HG02642 (cell line): ENCODE measurements at regions not wholly inside any gene's neighbourhood (a gene's known extent, or its start where the extent isn't known, plus 50 kb on each side); places are given as distances from the start of the nearest gene placed in this dataset.
"Not testable (repeated sequence)": the region's sequence is repeated elsewhere in the genome, so short reads cannot be mapped to it uniquely, and the experiment has no call there.

Experiments
- ATAC-seq: cut with Tn5 transposase; IDR thresholded peaks from one replicate; pipeline ENCODE4 v1.9.1; 2021; ENCODE audit warnings: mild to moderate bottlenecking; ENCODE audit not compliant: unreplicated experiment, poor library complexity

DNA sequence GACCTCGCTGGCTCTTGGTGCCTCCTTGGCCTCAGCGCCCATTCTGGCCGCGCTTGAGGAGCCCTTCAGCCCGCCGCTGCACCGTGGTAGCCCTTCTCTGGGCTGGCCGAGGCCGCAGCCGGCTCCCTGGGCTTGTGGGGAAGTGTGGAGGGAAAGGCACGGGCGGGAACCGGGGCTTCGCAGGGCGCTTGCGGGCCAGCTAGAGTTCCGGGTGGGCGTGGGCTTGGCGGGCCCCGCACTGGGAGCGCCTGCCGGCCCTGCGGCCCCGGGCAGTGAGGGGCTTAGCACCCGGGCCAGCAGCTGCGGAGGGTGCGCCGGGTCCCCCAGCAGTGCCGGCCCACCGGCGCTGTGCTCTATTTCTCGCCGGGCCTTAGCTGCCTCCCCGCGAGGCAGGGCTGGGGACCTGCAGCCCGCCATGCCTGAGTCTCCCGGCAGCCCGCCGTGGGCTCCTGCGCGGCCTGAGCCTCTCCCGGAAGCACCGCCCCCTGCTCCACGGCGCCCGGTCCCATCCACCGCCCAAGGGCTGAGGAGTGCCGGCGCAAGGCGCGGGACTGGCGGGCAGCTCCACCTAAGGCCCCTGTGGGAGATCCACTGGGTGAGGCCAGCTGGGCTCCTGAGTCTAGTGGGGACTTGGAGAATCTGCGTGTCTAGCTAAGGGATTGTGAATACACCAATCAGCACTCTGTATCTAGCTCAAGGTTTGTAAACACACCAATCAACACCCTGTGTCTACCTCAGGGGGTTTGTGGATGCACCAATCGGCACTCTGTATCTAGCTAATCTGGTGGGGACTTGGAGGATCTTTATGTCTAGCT lies 141.1 kb downstream of the SLCO4C1 start:
- ATAC-seq = peak; percentile 77

DNA sequence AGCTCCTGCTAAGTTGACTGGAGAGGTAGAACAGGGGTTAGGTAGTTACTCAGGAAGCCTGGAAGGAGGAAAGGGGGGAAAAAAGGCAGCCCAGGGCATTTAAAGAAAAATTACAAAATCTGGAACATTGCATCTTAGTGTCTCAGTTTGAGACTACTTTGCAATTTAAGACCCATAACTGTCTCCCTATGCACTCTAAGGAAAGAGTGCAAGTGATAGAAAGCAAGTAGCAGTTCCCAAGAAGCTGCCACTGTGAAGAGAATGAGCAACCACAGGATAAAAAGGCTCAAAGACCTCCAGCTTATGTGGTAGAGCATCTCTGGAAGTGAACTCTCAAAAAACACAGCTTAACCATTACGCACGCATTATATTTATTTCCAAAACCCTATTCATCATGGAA lies 141.8 kb downstream of the SLCO4C1 start:
- ATAC-seq = no peak

DNA sequence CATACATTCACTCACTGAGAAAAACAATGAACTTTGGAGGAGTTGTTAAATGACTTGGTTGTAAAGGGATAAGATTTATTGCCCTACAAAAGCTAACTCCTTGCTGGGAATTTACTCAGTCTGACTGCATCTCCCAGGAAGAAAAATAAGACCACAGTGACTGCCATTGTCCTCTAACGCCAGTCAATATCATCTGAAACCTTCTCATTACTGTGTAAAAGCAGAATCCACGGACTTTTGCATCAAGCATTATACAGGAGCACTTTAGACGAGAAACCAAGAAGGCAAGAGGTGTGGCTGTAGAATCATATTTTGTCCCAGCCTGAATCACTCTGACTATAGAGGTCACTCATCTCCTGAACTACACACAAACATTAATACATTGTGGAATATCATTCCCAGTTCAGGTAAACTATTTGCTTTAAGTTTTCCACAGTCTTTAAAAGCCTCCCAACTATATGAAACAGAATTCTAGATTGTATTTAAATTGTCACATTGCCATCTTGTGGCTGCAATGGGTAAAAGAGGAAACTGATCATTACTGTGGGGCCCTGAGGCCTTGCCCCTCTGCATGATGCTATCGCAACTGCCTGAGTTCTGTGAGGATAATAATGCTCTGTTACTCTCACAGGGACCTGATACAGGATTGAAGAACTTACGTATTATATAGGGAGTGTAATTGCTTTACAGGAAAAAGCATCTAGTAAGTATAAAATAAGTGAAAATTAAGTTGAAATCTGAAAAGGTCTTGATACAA lies 142.9 kb downstream of the SLCO4C1 start:
- peak; percentile 68 for ATAC-seq

DNA sequence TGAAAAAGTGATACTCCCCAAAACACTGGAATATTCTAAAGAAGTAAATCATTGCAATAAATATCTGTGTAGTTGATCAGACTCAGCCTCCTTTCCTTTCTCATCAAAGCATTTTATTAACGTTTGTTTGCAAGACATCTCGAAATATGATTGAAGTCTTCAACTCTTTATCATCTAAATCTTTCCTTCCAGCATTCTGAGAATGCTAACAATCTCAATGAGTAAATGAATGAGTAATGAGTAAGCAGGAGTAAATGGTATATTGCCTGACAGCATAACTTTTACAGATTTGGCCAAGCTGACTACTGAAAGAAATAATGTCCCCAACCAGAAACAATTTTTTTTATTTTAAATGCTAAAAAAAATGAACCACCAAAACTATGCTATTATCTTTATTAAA lies 157.1 kb downstream of the SLCO4C1 start:
- ATAC-seq = no peak

DNA sequence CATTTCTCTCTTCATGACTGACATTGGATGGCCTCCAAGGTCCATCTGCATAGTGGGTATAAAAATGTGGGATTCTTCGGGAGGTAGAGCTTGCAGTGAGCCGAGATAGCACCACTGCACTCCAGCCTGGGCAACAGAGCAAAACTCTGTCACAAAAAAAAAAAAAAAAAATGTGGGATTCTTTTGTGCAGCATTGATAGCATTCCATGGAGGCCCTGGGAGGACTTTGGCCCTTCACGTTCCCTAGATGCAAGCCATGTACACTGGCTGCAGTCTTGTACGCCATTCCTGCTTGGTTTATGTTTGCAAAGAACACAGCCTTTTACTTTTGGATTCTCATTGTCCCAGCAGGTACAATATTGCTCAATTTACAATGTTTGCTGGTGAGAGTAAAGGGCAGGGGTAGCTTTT lies 157.8 kb downstream of the SLCO4C1 start:
- ATAC-seq = no peak

DNA sequence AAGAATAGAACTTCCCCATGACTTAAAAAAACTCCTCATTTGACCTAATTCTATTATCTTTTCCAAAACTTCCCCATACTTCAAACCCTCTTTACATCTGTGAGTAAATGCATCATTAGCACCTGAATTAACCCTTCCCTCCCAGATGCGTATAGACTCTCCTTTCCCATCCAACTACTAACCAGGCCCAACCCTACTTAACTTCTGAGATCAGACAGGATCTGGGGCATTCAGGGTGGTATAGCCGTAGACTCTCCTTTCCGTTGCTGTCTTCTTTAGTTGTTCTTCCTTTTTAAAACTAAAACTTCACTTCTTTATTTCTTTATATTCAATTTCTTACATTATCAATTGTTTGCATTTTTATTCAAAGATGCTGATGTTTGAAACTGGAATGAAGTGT lies 165.2 kb downstream of the SLCO4C1 start:
- ATAC-seq = no peak

DNA sequence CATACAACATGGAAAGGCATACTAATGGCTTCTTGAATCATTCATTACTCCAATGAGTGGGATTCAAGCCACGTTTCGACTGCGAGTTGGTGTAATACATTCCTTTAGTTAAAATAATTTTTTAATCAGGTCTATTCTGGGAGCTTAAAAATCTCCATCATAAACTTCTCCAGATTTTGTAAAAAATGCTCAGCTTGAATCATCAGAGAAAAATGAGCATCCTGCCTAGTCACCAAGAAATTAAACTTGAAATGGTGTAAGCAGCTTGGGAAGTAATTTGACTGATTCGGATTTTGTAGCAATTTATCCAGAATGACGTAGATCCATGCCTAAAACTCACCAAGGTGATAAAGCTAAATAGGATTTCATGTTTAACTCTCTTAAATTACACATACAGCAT lies 165.7 kb downstream of the SLCO4C1 start:
- ATAC-seq = no peak

DNA sequence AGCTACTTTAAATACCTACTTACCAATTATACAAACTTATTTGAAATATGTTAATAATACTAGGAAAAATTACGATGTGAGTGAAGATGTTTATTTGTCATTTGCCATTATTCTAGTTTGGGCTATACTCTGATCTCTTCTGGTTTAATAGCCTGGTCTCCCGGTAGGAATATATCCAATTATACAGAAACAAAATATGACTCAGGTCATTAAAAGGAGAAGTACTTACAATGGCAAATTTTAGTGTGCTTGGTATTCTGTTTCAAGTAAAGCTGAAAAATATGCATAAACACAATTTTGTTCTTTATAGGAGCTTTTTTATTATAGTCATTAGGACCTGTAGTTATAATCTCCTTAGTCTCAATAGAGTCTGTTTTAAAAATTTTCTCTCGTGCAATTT lies 176.8 kb downstream of the SLCO4C1 start:
- no peak for ATAC-seq

DNA sequence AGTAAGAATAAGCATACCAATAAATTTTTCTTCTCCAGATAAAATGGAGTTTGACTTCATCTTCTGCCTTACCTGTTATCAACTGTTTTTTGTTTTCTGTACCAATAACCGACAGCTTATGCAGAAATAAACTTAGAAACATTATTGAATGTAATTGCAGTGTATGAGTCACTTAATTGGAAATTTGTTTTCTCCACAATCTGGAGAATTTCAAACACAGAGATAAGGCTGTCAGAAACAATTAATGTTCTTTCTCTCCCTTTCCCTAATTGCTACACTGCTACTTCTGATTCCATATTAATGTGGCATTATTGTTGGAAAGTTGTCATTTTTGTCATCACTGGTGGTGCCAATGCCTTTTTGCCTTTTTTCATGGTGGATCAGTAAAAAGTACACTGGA lies 180.3 kb downstream of the SLCO4C1 start:
- ATAC-seq = no peak

DNA sequence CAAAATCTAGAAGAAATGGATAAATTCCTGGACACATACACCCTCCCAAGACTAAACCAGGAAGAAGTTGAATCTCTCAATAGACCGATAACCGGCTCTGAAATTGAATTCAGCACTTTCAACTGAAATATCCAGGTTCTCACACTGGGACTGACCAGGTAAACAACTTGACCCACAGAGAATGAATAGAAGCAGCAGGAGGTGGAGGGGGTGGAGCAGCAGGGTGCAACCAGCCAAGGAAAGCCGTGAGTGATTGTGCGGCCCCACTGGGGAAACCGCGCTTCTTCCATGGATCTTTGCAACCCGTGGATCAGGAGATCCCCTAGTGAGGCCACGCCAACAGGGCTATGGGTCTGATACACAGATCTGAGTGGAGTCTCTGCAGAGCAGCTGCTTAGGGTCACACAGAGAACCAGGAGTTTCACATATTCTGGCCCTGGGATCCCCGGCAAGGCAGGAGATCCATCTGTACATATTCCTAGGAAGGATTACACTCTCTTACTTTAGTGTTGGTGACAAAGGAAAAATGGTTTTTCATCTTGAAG lies 181.5 kb downstream of the SLCO4C1 start:
- no peak for ATAC-seq

DNA sequence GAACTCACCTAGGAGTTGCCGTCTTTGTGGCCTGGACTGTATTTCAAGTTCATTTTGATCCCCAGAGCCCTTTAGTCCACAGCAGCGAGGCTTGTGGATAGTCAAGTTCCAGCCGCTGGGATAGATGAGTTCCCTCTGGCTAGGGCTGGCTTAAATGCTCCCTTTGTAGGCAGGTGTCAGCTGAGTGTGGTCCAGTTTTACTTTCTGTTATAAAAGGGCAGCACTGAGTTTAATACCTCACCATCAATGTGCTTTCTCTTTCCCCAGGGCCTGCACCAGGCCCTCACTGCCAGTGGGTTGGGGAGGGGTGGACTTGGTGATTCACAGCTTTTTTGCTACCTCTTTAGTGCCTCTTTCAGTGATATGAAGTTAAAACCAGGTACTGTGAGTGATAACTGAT lies 188.2 kb downstream of the SLCO4C1 start:
- ATAC-seq = no peak

DNA sequence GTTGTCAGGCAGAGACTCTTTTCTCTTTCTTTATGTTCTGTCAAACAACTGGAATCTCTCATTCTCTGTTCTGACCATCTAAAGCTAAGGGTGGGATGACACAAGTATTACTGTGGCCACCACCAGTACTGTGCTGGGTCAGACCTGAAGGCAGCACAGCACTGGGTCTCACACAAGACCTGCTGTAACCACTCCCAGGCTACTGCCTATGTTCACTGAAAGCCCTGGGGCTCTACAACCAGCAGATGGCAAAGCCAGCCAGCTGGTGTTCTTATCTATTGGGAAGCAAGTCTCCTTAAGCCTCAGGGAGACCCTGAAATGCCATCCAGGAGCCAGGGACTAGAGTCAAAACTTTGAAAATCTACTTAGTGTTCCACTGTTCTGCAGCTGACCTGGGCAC lies 189.5 kb downstream of the SLCO4C1 start:
- no peak for ATAC-seq

DNA sequence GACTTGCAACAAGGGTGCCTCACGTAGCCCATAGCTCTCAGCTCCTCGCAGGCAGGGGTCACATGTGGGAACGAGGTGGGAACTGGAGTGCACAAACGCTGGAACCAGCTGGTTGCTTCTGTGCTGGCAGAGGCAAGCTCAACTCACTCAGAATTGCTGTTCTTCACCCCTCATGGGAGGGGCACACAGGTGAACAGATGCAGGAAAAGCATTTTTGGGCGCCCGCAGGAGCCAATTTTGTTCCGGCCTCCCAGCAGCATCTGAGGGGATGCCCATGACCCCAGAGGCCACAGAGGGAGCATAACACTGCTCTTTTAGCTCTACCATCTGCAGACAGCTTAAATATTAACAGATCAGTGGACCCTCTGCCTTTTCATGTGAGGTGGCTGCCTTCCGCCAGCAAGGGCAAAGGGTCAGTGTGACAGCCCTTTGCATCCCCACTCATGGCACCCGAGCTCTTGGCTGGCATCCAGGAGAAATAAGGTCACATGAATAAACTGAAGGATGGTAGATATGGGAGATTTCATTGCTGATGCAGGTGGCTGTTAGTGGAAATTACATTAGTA lies 196.2 kb downstream of the SLCO4C1 start:
- no peak for ATAC-seq

DNA sequence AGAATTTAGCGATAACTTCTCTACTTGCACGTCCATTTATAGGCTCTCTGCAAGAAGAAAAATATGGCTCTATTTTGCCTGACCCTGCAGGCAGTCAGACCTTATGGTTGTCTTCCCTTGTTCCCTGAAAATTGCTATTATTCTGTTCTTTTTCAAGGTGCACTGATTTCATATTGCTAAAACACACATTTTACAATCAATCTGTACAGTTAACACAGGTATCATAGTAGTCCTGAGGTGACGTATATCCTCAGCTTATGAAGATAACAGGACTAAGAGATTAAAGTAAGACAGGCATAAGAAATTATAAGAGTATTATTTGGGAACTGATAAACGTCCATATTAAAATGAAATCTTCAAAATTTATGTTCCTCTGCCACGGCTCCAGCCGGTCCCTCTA lies 197.0 kb downstream of the SLCO4C1 start:
- not testable (repeated sequence) for ATAC-seq

DNA sequence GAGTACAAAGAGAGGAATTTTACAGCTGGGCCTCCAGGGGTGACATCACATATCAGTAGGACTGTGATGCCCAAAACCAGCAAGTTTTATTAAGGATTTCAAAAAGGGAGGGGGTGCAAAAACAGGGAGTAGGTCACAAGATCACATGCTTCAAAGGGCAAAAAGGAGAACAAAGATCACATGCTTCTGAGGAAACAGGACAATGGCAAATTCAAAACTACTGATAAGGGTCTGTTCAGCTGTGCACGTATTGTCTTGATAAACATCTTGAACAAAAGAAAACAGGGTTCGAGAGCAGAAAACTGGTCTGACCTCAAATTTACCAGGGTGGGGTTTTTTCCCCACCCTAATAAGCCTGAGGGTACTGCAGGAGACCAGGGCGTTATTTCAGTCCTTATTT lies 197.5 kb downstream of the SLCO4C1 start:
- not testable (repeated sequence) for ATAC-seq

DNA sequence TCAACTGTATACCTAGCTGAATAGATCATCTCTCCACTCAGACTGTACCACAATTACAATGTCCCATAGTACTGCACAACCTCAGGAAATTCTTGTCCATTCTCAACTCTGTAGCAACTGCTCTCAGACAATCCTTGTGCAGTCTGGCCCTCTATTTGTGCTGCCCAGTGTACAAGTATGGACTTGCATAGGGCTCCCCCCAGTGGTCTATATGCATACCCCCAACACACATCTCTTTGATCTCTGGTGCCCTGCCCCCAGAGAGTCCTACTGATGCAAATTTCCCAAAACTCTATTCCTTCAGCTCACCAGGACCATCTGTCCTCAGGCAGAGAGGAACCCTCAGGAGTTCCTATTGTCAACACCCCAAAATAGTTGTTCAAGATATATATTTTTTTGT lies 205.3 kb downstream of the SLCO4C1 start:
- ATAC-seq = peak; percentile 78

DNA sequence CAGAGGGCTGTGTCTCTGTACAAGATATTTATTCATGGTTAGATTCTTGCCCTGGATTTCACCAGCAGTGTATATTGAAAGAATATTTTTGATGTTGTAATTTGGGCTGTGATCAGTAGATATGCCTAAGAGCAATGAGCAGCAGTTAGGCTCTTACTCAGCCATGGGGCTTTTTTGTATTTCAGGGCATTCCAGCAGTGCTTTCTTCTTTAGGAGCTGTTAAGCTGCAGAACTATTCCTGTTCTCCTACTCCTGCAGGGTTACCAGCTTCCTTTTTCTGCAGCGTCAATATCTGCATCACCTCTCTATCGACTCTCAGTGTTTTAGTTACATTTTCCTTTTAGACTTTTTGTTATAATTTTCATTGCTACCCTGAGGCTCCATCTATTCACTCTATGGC lies 206.2 kb downstream of the SLCO4C1 start:
- no peak for ATAC-seq

DNA sequence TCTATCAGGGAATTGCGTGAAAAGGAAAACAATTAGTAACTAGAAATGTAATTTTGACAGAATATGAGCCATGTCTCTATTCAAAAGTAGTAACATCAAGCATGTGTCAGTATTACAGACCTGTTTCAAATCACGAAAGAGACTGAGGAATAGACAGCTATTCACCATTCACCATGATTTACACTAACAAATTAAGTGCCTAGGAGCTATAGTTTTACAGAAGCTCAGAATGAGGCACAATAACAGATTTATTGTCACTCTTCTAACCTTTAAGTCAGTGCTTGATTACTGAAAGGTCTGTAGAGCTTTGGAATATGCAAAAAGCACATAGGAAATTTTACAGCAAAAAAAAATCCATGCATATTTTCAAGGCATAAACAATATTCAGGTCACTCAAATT lies 208.2 kb downstream of the SLCO4C1 start:
- ATAC-seq = no peak

DNA sequence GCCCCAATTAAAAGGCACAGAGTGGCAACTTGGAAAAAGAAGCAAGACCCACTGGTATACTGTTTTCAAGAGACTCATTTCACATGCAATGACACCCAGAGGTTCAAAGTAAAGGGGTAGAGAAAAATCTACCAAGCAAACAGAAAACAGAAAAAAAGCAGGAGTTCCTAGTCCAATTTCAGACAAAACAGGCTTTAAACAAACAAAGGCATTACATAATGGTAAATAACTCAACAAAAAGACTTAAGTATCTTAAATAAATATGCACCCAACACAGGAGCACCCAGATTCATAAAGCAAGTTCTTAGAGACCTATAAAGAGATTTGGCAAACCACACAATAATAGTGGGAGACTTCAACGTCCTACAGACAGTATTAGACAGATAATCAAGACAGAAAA lies 215.8 kb downstream of the SLCO4C1 start:
- ATAC-seq = no peak

DNA sequence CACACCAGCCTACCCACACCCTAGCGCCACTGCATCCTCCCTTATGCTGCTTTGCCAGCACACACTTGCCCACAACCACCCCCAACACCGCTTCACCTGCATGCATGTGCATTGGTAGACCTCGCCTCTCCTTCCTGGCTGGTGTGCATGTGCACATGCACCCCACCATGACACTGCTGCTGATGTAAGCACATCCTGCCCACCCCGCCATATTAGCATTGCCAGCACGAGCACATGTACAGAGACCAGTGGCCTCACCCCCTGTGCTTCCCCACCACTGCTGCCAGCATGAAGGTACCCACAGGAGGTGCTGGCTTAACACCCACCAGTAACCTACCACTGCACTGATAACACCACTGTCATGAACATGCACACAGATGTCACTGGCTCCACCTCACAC lies 218.2 kb downstream of the SLCO4C1 start:
- no peak for ATAC-seq

DNA sequence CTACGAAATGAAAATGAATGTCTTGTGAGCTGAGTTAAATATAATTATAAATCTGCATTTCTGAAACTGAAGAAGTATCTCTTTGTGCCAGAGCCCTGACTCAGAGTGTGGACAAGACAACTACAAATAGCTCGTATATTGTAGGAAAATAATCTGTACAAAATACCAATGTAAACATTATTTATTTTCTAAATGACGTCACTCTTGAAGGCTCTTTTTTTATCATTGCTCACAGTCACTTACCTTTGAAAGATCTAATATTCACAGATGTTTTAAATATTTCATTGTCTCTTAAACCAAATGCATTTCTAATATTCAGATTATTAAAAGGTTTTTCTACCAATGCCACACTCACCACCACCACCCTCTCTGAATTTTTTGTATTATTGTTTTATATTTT lies 226.1 kb downstream of the SLCO4C1 start:
- ATAC-seq = no peak
